Nephron progenitor cell (in vitro differentiated cells): ENCODE measurements at regions not wholly inside any gene's neighbourhood (a gene's known extent, or its start where the extent isn't known, plus 50 kb on each side); places are given as distances from the start of the nearest gene placed in this dataset.
"Not testable (repeated sequence)": the region's sequence is repeated elsewhere in the genome, so short reads cannot be mapped to it uniquely, and the experiment has no call there.

Experiments
- DNase-seq: peaks from one replicate; pipeline ENCODE4 v3.0.0; 2021
- H3K27ac Mint-ChIP-seq: 2 replicates; pipeline ENCODE4 v1.8.0; 2021; ENCODE audit warnings: mild to moderate bottlenecking, moderate library complexity, mixed read lengths
- H3K27me3 Mint-ChIP-seq: 2 replicates; pipeline ENCODE4 v1.8.0; 2021; ENCODE audit warnings: mild to moderate bottlenecking, low read depth, mixed read lengths; ENCODE audit not compliant: poor library complexity
- H3K36me3 Mint-ChIP-seq: 2 replicates; pipeline ENCODE4 v1.8.0; 2021; ENCODE audit warnings: low read depth, mixed read lengths
- H3K4me1 Mint-ChIP-seq: 2 replicates; pipeline ENCODE4 v1.8.0; 2021; ENCODE audit warnings: mixed read lengths
- H3K4me3 Mint-ChIP-seq: 2 replicates; pipeline ENCODE4 v1.8.0; 2021; ENCODE audit warnings: mild to moderate bottlenecking, moderate library complexity, mixed read lengths
- H3K9me3 Mint-ChIP-seq: 2 replicates; pipeline ENCODE4 v1.8.0; 2021; ENCODE audit warnings: mild to moderate bottlenecking, moderate library complexity, mixed read lengths
- TF ChIP-seq, protein P1 (sequence below): fragments of 200-600 bp; sonication (generic); IDR thresholded peaks from 2 replicates; pipeline ENCODE4 v1.5.0; 2021; ENCODE audit warnings: antibody characterized with exemption

DNA sequence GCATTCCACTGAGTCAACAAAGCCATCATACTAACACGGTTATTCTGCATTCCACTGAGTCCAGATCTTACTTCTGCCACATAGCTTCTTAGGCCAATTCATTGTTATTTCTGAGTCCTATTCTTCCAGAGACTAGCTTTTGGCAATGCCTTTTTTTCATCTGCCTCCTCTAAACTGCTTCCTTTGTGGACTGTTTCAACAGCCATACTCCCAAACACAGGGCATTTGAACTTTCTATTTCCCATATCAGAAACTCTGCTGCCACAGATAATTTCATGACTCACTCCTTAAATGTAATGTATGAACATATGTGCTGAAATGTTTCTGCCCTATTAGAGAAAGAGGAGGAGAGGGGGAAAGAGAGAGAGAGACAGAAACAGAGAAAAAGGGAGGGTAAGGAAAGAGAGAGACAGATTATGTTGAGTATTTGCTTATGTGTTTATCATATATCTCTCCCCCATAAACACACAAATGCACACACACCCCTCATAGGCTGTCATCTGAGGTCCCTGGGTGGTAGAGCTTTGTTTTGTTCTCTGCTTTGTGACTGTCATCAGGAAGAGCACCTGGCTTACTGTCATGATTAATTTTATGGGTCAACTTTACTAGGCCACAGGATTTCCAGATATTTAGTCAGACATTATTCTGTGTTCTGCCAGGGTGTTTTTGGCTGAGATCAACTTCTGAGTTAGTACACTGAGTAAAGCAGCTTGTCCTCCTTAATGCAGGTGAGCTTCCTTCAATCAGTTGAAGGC, 308.0 kb upstream of the KCND2 start:
- Mint-ChIP-seq H3K36me3 (no peaks in the 10 kb centered on the region), H3K27me3 (peaks cover 3% of the 10 kb centered on the region), H3K4me3 (no peak overlapping the region), H3K9me3 (no peaks in the 10 kb centered on the region), H3K4me1 (no peaks in the 10 kb centered on the region), H3K27ac (peak overlapping the region; percentile 37)
- DNase-seq = no peak
- TF ChIP-seq, protein P1, sequence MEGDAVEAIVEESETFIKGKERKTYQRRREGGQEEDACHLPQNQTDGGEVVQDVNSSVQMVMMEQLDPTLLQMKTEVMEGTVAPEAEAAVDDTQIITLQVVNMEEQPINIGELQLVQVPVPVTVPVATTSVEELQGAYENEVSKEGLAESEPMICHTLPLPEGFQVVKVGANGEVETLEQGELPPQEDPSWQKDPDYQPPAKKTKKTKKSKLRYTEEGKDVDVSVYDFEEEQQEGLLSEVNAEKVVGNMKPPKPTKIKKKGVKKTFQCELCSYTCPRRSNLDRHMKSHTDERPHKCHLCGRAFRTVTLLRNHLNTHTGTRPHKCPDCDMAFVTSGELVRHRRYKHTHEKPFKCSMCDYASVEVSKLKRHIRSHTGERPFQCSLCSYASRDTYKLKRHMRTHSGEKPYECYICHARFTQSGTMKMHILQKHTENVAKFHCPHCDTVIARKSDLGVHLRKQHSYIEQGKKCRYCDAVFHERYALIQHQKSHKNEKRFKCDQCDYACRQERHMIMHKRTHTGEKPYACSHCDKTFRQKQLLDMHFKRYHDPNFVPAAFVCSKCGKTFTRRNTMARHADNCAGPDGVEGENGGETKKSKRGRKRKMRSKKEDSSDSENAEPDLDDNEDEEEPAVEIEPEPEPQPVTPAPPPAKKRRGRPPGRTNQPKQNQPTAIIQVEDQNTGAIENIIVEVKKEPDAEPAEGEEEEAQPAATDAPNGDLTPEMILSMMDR = no peak

DNA sequence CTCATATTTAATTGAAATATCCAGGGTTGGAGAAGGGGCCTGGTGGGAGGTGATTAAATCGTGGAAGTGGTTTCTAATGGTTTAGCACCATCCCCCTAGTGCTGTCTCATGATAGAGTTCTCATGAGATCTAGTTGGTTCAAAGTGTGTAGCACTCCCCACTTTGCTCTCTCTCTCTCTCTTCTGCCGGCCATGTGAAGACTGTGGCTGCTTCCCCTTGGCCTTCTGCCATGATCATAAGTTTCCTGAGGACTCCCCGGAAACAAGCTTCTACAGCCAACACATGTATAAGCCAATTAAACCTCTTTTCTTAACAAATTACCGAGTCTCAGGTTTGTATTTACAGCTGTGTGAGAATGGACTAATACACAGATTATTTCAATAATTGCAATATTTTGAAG, 305.8 kb upstream of the KCND2 start:
- no peaks in the 10 kb centered on the region for H3K4me1 Mint-ChIP-seq
- H3K4me3 Mint-ChIP-seq = no peak overlapping the region
- TF ChIP-seq, protein P1 = no peak
- H3K27ac Mint-ChIP-seq = no peak overlapping the region
- peaks cover 3% of the 10 kb centered on the region for H3K27me3 Mint-ChIP-seq
- no peaks in the 10 kb centered on the region for H3K9me3 Mint-ChIP-seq
- no peaks in the 10 kb centered on the region for H3K36me3 Mint-ChIP-seq
- no peak for DNase-seq

DNA sequence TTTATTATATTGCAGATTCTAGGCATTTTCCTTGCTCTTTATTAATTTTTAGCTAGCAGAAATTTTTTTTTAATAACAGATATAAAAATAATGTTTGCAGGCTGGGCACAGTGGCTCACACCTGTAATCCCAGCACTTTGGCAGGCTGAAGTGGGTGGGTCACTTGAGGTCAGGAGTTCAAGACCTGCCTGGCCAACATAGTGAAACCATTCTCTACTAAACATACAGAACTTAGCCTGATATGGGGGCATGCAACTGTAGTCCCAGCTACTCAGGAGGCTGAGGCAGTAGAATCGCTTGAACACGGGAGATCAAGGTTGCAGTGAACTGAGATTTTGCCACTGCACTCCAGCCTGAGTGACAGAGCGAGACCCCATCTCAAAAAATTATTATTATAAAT, 304.6 kb upstream of the KCND2 start:
- H3K27ac Mint-ChIP-seq, H3K36me3 Mint-ChIP-seq, H3K9me3 Mint-ChIP-seq, H3K27me3 Mint-ChIP-seq, H3K4me3 Mint-ChIP-seq, H3K4me1 Mint-ChIP-seq, DNase-seq: not testable (repeated sequence)

DNA sequence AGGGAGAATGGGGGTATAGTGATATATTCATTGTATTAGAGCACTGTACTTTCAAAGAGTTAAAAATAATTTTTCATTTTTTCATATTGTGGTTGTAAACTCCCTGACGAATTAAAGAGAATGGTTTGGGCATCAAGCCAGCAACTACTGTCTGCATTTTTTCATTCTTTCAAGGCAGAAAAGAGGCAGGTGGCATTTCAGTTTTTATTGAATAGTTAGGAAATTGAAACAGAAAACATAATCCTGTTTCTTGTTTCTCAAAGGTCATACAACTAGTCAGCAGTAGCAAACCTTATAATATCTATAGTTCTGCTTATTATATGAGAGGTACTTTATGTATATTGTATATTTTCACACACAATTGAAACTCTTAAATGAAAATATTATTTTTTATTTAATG, 303.9 kb upstream of the KCND2 start:
- H3K9me3 Mint-ChIP-seq = no peaks in the 10 kb centered on the region
- DNase-seq = no peak
- H3K4me1 Mint-ChIP-seq = no peaks in the 10 kb centered on the region
- TF ChIP-seq, protein P1 = no peak
- no peaks in the 10 kb centered on the region for H3K36me3 Mint-ChIP-seq
- no peak overlapping the region for H3K4me3 Mint-ChIP-seq
- no peak overlapping the region for H3K27ac Mint-ChIP-seq
- no peaks in the 10 kb centered on the region for H3K27me3 Mint-ChIP-seq

DNA sequence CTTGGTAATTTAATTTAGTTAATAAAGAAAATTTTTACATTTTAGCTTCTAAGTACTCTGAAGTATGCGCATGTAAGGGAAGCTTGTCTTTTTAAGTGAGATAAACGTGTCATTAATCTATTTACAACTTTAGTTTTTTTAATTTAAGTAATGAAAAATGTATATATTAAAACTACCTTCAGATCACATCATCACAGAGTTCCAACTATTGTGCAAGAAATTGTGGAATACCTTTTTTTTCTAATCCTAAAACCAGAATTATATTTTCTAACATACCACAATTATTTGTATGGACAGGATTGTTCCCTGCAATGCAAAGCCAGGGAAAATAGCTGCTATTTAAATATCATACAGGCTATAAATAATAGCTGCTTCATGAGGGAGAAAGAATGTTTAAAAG, 303.2 kb upstream of the KCND2 start:
- Mint-ChIP-seq H3K36me3 (no peaks in the 10 kb centered on the region), H3K27me3 (no peaks in the 10 kb centered on the region), H3K4me3 (no peak overlapping the region), H3K27ac (no peak overlapping the region), H3K9me3 (no peaks in the 10 kb centered on the region), H3K4me1 (no peaks in the 10 kb centered on the region)
- no peak for DNase-seq
- TF ChIP-seq, protein P1 = no peak

DNA sequence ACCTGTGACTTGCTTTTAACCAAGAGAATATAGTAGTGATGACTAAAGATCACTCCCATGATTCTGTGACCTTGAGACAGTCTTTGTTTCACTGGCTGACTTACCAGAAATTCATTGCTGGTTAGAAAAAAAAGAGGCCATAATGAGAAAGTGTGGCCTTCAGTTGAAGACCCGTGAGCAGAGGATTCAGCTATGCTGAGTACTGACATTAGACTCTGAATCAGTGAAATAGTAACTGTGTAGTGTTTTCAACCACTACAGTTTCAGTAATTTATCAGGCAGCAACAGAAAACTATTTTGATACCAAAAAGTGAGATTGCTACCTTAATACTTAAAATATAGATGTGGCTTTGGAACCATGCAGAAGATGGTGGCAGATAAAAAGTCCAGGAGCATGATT, 298.0 kb upstream of the KCND2 start:
- TF ChIP-seq, protein P1 = no peak
- Mint-ChIP-seq H3K27me3 (no peaks in the 10 kb centered on the region), H3K27ac (no peak overlapping the region), H3K4me1 (no peaks in the 10 kb centered on the region), H3K36me3 (no peaks in the 10 kb centered on the region), H3K4me3 (no peak overlapping the region), H3K9me3 (no peaks in the 10 kb centered on the region)
- DNase-seq = no peak
